ENCODE measurements at regions not wholly inside any gene's neighbourhood (a gene's known extent, or its start where the extent isn't known, plus 50 kb on each side); places are given as distances from the start of the nearest gene placed in this dataset.
"Not testable (repeated sequence)": the region's sequence is repeated elsewhere in the genome, so short reads cannot be mapped to it uniquely, and the experiment has no call there.

GRCh38 chr12:131425112-131426075 lies 285.5 kb upstream of the SFSWAP start:
- DNase-seq, result no peak

DNA sequence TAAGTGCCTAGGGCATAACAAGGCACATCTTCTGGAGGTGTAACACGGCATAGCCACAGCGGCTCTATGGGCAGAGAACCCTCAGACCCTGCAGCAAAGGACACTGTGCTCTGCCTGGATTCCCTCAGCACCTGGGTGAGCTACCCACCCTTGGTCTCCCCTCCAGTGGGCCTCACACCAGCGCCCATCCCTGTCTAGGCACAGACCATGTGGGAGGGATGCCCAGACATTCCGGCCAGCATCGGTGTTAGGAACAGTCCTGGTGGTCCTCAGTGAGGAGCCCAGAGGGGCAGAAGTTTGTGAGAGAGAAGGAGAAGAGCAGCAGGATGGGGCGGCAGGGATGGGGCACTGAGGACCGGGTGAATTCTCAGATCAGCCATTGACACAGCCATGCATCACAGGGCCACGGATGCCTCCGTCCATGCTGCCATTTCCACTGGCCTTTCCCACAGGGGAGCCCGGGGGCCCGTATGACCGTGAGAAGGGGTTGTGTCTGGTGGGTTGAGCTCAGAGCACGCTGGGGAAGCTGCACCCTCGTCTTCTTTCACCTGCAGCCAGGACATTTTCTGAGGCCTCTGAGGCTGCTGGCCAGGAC lies 282.7 kb upstream of the SFSWAP start:
- no peak for DNase-seq

DNA sequence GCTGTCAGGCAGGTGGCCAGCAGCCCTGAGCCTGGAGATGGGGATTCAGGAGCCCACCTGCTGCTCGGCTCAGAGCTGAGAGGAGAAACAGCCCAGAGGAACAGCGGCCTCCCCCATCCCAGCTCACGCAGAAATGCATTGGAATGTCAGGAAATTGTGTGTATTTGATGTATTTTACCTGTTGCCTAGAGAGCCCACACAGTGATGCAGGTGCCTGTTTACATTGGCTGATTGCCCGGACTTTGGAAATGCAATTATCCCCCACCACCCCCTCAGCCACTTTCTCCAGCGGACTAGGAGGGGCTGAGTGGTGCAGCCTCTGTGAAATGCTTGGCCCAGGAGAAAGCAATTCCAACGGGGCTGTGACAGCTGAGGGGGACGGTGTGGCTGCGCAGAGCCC lies 281.7 kb upstream of the SFSWAP start:
- DNase-seq, result not testable (repeated sequence)

- not testable (repeated sequence) for DNase-seq
These were observed 281.2 kb upstream of the SFSWAP start for GRCh38 chr12:131429697-131430096.

- DNase-seq, result no peak
These were observed 280.6 kb upstream of the SFSWAP start for GRCh38 chr12:131430158-131430742.

GRCh38 chr12:131431126-131431655 lies 279.7 kb upstream of the SFSWAP start:
- DNase-seq, result not testable (repeated sequence)

GRCh38 chr12:131432532-131433260 lies 278.2 kb upstream of the SFSWAP start:
- DNase-seq, result no peak

DNA sequence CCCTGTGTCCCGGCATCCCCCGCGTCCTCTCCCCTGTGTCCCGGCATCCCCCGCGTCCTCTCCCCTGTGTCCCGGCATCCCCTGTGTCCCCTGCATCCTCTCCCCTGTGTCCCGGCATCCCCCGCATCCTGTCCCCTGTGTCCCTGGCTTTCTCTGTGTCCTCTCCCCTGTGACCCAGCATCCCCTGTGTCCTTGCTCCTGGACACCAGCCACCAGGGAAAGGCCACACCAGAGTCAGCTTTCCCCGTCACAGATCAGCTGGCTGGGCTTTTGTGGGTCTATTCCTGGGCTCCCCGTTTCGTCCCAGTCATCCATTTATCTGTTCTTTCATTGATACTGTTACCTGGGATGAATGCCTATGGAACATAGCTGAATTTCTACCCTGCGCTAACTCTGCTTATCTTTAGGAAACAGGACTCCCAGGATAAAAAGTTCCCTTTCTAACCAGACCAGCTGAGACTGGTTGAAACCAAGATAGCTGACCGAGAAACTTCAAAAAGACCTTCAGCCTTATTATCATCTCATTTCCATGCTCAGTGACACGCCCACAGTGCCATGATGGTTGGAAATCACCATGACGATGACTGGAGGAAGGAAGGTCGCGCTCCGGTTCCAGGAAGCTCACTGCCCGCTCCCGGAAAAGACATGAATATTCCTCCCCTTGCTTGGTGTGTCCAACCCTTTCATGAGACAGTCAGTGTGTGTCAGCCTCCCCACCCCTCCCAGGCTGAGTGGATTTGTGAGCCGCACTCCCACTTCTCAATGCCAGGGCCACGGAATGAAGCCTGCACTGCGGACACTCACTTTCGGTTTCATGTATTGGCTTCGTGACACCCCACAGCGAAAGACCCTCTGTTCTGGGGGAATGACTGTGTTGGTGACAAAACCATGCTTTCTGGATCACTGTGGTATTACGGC lies 276.4 kb upstream of the SFSWAP start:
- DNase-seq, result no peak

- no peak for DNase-seq
These were observed 273.8 kb upstream of the SFSWAP start for GRCh38 chr12:131436922-131437705.

- DNase-seq, result no peak
These were observed 273.0 kb upstream of the SFSWAP start for GRCh38 chr12:131437706-131438492.

DNA sequence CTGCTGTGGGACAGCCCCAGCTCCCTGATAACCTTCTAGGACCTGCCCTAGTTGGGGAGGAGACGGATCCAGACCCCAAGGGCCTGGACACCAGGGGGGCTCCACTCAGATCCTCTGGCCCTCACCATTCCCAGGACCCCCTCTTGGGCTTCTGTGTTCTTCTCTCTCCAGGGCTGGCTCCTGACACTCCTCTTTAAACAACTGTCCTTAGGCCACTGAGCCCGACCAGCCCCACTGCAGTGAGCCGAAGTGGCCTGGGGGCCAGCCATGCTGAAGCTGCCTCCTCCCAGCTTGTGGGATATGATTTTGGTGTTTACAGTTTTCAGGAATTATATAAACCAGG lies 272.4 kb upstream of the SFSWAP start:
- not testable (repeated sequence) for DNase-seq

DNA sequence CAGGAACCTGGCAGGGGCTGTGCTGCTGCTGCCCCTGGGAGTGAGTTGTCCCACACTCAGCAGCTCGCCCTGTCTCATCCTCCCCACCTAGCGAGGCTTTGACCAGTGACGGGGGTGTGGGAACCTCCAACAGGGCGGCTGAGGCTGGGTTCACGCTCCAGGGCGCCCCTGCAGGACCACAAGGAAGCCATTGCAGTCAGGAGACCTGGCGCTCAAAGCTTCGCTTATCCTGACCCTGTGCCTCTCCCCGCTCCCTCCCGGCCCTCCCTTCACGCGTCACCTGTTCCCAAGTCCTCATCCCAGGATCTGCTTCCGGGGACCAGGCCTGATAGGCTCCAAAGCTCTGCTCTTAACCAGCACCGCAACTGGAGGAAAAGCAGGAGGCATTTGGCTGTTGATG lies 272.0 kb upstream of the SFSWAP start:
- DNase-seq, result peak; percentile 42 to 53

DNA sequence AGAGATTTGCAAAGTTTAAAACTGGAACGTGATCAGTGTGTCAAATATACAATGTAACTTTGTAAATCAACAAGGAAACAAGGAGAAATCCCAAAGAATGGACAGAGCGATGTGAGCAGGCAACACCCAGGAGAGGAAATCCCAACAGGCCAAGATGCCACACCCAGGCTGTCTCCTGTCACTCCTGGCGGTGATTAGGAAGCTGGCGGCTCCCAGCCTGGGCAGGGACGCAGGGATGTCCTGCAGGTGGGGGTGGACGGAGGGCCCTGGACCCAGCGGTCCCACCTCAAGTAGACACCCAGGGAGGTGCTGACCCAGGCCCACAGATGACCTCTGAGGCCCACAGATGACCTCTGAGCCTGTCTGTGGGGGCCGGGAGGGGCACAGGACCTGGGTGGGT lies 271.1 kb upstream of the SFSWAP start:
- not testable (repeated sequence) for DNase-seq

- not testable (repeated sequence) for DNase-seq
These were observed 270.5 kb upstream of the SFSWAP start for GRCh38 chr12:131440209-131441059.

DNA sequence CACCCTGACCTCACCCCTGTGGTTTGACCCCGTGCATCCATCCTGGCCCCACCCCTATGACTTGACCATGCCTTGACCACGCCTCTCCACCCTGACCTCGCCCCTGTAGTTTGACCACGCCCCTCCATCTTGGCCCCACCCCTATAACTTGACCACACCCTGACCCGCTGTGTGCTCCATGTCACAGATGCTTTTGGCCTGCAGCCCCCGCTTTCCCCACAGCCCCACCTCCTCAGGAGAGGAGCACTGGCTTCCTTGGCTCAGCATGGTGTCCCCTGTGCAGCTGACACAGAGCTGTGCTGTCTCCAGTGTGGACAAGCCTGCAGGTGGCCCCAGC lies 269.9 kb upstream of the SFSWAP start:
- peak in 1 of 2 experiments; percentile 8 for DNase-seq

DNA sequence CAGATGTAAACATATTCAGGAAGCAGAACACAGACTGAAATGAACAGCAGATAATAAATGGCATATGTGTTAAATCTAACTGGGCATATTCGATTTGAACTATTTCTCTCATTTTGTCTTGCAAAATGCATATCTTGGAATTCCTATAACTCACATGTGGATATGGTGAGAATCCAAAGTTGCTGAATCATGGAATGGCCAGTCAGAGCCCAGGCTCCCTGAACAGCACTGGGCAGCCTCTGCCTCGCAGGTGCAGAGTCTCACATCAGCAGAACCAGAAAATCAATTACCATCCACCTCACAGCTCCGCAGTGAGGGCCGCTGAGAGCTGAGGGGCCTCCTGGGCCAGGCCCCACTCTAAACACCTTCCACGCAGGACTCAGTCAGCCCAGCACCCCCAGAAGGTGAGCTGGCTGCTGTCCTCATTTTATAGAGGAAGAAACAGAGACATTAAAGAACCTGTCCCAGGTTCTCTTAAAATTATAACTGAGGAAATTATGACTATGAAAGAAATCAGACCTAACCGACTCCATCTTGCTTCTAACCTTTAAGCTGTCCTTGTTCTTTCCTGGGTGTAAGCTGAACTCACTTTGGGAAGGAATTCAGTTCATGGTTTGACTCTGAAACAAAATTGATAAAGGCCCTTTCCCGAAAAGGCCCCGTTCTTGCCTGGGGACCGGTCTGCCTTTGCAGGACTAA lies 269.1 kb upstream of the SFSWAP start:
- no peak for DNase-seq

DNA sequence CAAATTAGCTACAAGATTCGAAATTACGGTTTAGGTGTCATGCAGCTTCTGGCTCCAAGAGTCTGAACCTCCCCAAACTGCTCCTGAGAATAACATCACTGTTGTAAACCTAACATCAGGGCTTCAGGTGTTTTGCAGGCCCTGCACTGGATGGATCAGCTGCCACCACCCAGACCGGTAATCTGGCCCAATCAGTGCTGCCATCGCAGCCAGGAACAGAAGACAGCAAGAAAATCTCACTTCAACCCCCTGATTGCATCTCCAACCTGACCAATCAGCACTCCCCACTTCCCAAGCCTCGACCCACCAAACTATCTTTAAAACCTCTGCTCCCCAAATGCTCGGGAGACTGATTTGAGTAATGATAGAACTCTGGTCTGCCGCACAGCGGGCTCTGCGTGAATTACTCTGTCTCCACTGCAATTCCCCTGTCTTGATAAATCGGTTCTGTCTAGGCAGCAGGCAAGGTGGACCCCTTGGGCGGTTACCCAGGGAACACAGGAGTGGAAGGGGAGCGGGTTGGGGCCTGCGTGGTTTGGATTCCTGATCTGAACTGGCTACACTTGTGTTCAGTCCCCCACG lies 268.5 kb upstream of the SFSWAP start:
- DNase-seq, result no peak
